GM10248 (cell line): ENCODE measurements at regions not wholly inside any gene's neighbourhood (a gene's known extent, or its start where the extent isn't known, plus 50 kb on each side); places are given as distances from the start of the nearest gene placed in this dataset.
"Not testable (repeated sequence)": the region's sequence is repeated elsewhere in the genome, so short reads cannot be mapped to it uniquely, and the experiment has no call there.

Experiments used
- CTCF ChIA-PET: fragments of 300-600 bp; sonication (Branson Sonifier 250); formaldehyde crosslinking; extraction: SDS; loops from one replicate; lab custom pipeline; 2021; ENCODE audit warnings: antibody characterized with exemption; lab: Yijun Ruan, JAX
- POLR2A ChIA-PET: fragments of 350-650 bp; sonication (Branson Sonifier 250); formaldehyde crosslinking; extraction: SDS; loops from one replicate; lab custom pipeline; 2020; ENCODE audit warnings: antibody characterized with exemption; lab: Yijun Ruan, JAX
- DNase-seq: peaks from one replicate; pipeline ENCODE4 v3.0.0; 2012; ENCODE audit errors: extremely low spot score
- CTCF ChIP-seq: IDR thresholded peaks from 2 replicates; pipeline ENCODE4 v1.5.1; 2012; ENCODE audit warnings: mild to moderate bottlenecking, low read depth; ENCODE audit errors: extremely low read depth, missing control alignments, control extremely low read depth

GRCh38 chr1:90220941-90221693 is 226.2 kb downstream of the ZNF326 start:
- ChIA-PET CTCF (interaction anchor here (1.4 kb wide), 1 partner anchor 25 kb away, joined by 3 read pairs; no protein-coding TSS in a partner anchor), POLR2A (no interaction called here)

GRCh38 chr1:90220496-90220895 is 225.6 kb downstream of the ZNF326 start:
- no peak for TF ChIP-seq CTCF
- CTCF ChIA-PET: interaction anchor here (1.4 kb wide), 1 partner anchor 24 kb away, joined by 3 read pairs; no protein-coding TSS in a partner anchor
- POLR2A ChIA-PET: no interaction called here
- DNase-seq: no peak

More at GRCh38 chr1:90220941-90221693, 226.2 kb downstream of the ZNF326 start:
- DNase-seq: no peak
- no peak for TF ChIP-seq CTCF

- CTCF ChIA-PET, POLR2A ChIA-PET, DNase-seq: not testable (repeated sequence)
Observed at GRCh38 chr1:90219166-90219871, 224.4 kb downstream of the ZNF326 start.

- TF ChIP-seq CTCF: no peak
- CTCF ChIA-PET: interaction anchor here (1.0 to 1.1 kb wide), 2 partner anchors 10 to 12 kb away, joined by 3 to 4 read pairs; no protein-coding TSS in a partner anchor
- no peak for DNase-seq
- POLR2A ChIA-PET: no interaction called here
Observed at GRCh38 chr1:90210633-90211491, 216.0 kb downstream of the ZNF326 start.

GRCh38 chr1:90208949-90209348 is 214.0 kb downstream of the ZNF326 start:
- ChIA-PET CTCF (no interaction called here), POLR2A (no interaction called here)
- no peak for DNase-seq
- no peak for TF ChIP-seq CTCF

GRCh38 chr1:90206260-90206659 is 211.3 kb downstream of the ZNF326 start:
- ChIA-PET POLR2A (no interaction called here), CTCF (interaction anchor here (0.7 kb wide), 1 partner anchor 11 kb away, joined by 4 read pairs; no protein-coding TSS in a partner anchor)
- no peak for DNase-seq
- no peak for TF ChIP-seq CTCF
